ENCODE measurements at regions not wholly inside any gene's neighbourhood (a gene's known extent, or its start where the extent isn't known, plus 50 kb on each side); places are given as distances from the start of the nearest gene placed in this dataset.

DNA sequence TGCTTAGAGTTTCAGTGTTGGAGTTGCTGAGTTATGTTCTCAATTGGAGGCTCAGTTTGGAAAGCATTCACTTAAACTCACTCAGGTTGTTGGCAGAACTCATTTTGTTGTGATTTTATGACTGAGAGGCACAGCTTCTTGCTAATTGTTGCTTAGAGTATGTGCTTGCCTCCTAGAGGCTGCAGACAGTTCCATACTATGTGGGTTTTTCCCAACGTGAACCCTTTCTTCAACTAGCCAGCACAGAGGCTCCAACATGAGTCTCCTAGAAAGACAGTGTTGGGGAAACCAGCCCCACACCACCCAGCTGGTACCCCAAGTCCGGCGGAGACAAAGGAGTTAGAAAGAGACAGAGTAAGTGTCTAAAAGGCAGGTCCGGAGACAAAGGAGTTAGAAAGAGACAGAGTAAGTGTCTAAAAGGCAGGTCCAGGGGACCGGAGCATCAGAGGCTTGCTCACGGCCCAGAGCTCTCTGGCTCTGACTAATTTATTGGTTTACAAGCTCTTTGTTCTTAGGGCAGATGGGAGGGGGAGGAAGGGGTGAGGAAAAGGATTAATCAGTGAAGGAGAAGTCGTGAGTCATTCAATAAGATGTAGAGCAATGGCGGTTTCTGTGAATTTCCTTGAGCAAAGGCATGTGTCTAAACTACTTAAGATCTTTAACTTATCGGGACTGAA, 999.7 kb upstream of the LRRTM1 start:
- TF ChIP-seq POLR2A (IDR thresholded peaks at IDR 0.05; ENCODE audit: low read length) = no peak
- no peak for TF ChIP-seq GATA1 (IDR thresholded peaks at IDR 0.05; ENCODE audit: low read depth, low read length)
